ENCODE measurements at regions not wholly inside any gene's neighbourhood (a gene's known extent, or its start where the extent isn't known, plus 50 kb on each side); places are given as distances from the start of the nearest gene placed in this dataset.

DNA sequence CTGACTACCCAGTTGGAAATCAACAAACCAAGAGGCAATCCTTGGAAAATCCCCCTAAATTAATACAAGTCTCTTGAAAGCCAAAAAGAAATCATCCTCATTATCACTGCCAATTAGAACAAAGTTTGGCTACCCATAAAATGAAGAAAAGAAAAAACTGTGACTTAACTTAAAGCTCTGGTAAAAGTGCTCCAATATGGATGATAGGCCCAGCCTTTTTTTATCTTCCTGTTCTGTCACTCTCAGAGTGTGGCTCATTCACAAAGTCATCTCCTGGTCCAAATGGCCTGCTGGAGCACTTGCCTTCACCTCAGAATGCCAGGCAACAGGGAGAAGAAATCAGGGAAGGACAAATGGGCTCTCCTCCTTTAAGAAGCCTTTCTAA lies 155.1 kb upstream of the GHITM start:
- intact Hi-C loops (cut with DNase I) = no loop called here
- no peaks in the 10 kb centered on the region for H3K9me3 ChIP-seq
- no peak overlapping the region for H3K27ac ChIP-seq
- TF ChIP-seq, protein P1, sequence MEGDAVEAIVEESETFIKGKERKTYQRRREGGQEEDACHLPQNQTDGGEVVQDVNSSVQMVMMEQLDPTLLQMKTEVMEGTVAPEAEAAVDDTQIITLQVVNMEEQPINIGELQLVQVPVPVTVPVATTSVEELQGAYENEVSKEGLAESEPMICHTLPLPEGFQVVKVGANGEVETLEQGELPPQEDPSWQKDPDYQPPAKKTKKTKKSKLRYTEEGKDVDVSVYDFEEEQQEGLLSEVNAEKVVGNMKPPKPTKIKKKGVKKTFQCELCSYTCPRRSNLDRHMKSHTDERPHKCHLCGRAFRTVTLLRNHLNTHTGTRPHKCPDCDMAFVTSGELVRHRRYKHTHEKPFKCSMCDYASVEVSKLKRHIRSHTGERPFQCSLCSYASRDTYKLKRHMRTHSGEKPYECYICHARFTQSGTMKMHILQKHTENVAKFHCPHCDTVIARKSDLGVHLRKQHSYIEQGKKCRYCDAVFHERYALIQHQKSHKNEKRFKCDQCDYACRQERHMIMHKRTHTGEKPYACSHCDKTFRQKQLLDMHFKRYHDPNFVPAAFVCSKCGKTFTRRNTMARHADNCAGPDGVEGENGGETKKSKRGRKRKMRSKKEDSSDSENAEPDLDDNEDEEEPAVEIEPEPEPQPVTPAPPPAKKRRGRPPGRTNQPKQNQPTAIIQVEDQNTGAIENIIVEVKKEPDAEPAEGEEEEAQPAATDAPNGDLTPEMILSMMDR (IDR thresholded peaks at IDR 0.05) = no peak
- TF ChIP-seq POLR2A (IDR thresholded peaks at IDR 0.05) = no peak
- ATAC-seq (no peak), DNase-seq (no peak)
- no peaks in the 10 kb centered on the region for H3K27me3 ChIP-seq
- no peak overlapping the region for H3K4me3 ChIP-seq
- no peaks in the 10 kb centered on the region for H3K4me1 ChIP-seq
- no peaks in the 10 kb centered on the region for H3K36me3 ChIP-seq

DNA sequence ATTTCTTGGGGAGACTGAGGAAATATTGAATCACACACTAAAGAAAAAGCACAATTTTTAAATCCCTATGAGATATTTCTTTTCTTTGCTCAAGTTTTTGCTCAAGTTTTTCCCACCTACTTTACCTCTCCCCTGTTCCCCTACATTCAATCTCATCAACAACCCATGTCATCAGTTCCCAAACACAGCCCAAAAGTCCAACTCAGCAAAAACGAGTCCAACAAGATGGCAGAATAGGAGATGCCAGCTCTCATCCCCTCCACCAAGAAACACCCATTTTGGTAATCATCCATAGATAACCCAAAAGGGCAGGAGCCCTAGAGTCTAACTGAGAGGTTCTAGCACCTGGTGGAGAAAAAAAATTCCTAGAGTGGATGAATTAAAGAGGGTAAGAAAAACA lies 152.5 kb upstream of the GHITM start:
- H3K27ac ChIP-seq = no peak overlapping the region
- ATAC-seq (no peak), DNase-seq (no peak)
- no peak overlapping the region for H3K4me3 ChIP-seq
- no peaks in the 10 kb centered on the region for H3K27me3 ChIP-seq
- no peaks in the 10 kb centered on the region for H3K36me3 ChIP-seq
- no peaks in the 10 kb centered on the region for H3K4me1 ChIP-seq
- TF ChIP-seq POLR2A (IDR thresholded peaks at IDR 0.05) = no peak
- TF ChIP-seq, protein P1 (IDR thresholded peaks at IDR 0.05) = no peak
- H3K9me3 ChIP-seq = no peaks in the 10 kb centered on the region
- intact Hi-C loops (cut with DNase I) = no loop called here
- WGBS, 4 donors = 64 to 69% (median 66%) methylated on average over 1 of the region's 1 CpG

DNA sequence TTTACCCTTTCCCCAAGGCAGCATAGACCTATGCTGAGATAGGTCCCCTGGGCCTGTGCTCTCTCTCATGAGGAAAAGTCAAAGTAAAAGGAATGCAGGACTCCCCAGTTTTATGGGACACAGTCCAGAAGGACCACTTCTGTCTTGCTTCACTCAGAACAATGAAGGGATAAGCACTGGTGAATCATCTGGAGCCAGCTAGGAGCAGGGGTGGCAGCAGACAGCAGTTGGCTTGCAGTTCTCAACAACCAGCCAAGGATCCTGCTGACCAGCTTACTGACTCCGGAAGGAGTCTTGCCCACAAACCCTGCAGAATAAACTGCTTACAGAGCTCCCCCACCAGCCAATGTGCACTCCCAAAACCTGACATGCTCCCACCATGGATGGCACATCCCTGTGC lies 152.1 kb upstream of the GHITM start:
- intact Hi-C loops (cut with DNase I) = no loop called here
- H3K4me1 ChIP-seq = no peaks in the 10 kb centered on the region
- ATAC-seq (no peak), DNase-seq (no peak)
- no peaks in the 10 kb centered on the region for H3K36me3 ChIP-seq
- TF ChIP-seq, protein P1 (IDR thresholded peaks at IDR 0.05) = no peak
- no peak for TF ChIP-seq POLR2A (IDR thresholded peaks at IDR 0.05)
- 78 to 91% (median 81%) methylated on average over 1 of the region's 1 CpG for WGBS, 4 donors
- no peaks in the 10 kb centered on the region for H3K9me3 ChIP-seq
- H3K27me3 ChIP-seq = no peaks in the 10 kb centered on the region
- H3K27ac ChIP-seq = no peak overlapping the region
- H3K4me3 ChIP-seq = no peak overlapping the region

DNA sequence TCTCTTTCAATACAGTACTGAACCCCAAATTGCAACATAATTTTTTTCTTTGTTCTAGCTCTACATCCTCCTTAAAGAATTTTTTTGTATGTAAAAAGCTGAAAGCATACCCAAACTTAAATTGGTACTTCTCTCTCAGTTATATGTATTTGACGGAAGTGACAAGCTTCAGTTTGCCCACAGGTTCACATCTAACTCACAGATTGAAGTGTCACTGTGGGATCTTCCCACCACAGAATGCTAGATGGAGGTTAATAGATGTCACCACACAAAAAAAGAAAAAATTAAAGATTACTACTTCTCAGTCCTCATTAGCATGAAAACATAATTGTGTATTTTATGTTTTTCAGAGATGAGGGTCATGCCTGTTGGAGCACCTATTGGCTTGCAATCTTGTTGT lies 150.9 kb upstream of the GHITM start:
- no peak for TF ChIP-seq POLR2A (IDR thresholded peaks at IDR 0.05)
- TF ChIP-seq, protein P1 (IDR thresholded peaks at IDR 0.05) = no peak
- no peak for ATAC-seq
- Histone ChIP-seq H3K27ac (no peak overlapping the region), H3K9me3 (no peaks in the 10 kb centered on the region), H3K27me3 (no peaks in the 10 kb centered on the region), H3K4me3 (no peak overlapping the region), H3K36me3 (no peaks in the 10 kb centered on the region), H3K4me1 (no peaks in the 10 kb centered on the region)
- WGBS, 4 donors = 92 to 100% (median 96%) methylated on average over 1 of the region's 1 CpG
- DNase-seq = no peak
- intact Hi-C loops (cut with DNase I) = no loop called here

All from heart left ventricle (tissue), 16 donors.